Right forelimb (tissue), 1 donor: ENCODE measurements at regions not wholly inside any gene's neighbourhood (a gene's known extent, or its start where the extent isn't known, plus 50 kb on each side); places are given as distances from the start of the nearest gene placed in this dataset.
"Not testable (repeated sequence)": the region's sequence is repeated elsewhere in the genome, so short reads cannot be mapped to it uniquely, and the experiment has no call there.

ENCODE experiments used
- DNase-seq: peaks from one replicate; pipeline ENCODE4 v3.0.0-alpha.2; 2018

- DNase-seq = no peak
Measured at GRCh38 chr13:55745828-55746227, 1394.9 kb upstream of the PRR20A start.

- no peak for DNase-seq
Measured at GRCh38 chr13:55761986-55762385, 1378.7 kb upstream of the PRR20A start.

- no peak for DNase-seq
Measured at GRCh38 chr13:55777612-55778011, 1363.1 kb upstream of the PRR20A start.

DNA sequence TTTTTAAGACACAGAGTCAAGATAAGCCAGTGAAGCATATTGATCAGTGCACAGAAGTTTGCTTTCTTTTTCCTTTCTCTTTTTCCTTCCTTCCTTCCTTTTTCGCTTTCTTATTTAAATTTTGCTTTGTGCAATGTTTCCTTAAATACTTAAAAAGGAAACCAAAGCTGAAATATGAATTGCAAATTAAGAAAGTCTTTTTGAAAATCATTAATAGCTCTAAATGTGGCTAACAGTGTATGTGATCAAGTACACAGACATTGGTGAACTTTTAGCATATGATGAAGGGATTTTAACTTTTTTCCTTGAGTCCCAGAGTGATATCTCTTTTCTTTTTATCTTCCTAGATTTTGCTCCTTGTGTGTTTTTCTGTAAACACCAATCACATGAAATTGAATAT is 1356.9 kb upstream of the PRR20A start:
- DNase-seq = no peak

GRCh38 chr13:55788548-55788947 is 1352.2 kb upstream of the PRR20A start:
- no peak for DNase-seq

DNA sequence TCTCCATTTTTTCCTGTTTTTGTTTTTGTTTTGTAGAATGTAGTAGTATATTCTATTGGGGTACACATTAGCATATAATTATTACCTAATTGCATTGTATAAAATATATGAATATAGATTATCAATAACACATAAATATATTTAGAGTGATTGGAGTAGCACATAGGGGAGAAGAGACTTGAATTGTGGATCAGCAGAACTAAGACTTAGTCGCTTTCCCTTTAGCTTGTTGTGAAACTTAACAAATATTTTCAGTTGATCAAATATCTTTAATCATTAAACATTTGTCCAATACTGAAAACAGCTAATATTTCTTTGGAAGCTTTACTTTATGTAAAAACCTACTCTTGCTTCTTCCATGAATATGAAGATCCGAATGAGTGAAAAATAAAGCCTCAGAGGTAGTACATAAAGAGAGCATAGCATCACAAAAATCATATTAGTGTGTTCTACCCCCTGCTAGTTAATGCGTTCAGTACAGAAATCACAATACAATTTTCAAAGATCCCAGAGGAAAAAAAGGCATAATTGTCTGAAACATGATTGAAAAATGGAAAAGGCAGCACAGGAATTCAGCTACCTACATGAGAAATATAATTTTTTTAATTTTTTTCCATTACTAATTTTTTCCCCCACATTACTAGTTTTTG is 1348.0 kb upstream of the PRR20A start:
- DNase-seq = no peak

GRCh38 chr13:55815458-55816033 is 1325.2 kb upstream of the PRR20A start:
- no peak for DNase-seq

GRCh38 chr13:55816976-55817601 is 1323.6 kb upstream of the PRR20A start:
- DNase-seq = no peak

DNA sequence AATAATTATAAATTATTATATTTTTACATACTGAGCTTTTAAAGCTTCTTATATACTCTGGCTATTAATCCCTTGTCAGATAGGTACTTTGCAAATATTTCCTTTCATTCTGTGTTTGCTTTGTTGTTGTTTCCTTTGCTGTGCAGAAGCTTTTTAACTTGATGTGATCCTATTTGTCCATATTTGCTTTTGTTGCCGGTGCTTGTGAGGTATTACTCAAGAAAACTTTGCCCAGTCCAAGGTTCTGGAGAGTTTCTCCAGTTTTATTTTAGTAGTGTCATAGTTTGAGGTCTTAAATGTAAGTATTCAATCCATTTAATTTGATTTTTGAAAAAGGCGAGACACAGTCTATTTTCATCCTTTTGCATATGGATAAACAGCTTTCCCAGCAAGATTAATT is 1319.9 kb upstream of the PRR20A start:
- no peak for DNase-seq

GRCh38 chr13:55869648-55870047 is 1271.1 kb upstream of the PRR20A start:
- DNase-seq = no peak

- DNase-seq = no peak
Measured at GRCh38 chr13:55887561-55887960, 1253.2 kb upstream of the PRR20A start.

GRCh38 chr13:55893540-55893939 is 1247.2 kb upstream of the PRR20A start:
- no peak for DNase-seq

DNA sequence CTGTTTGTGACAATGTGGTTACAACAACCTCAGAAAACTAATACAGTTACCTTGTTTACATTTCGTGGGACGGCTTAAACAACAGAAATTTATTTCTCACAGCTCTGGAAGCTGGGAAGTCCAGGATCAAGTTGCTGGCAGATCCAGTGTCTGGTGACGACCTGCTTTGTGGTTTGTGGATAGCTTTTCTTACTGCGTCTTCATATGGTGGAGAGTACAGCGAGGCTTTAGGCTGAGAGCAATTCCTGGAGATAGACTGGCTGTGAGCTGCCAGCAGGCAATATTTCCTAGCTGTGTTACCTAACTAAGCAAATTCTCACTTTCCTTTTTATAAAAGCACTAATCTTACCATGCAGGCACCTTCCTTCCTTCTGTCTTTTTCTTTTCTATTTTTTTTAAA is 1203.5 kb upstream of the PRR20A start:
- no peak for DNase-seq

GRCh38 chr13:55948175-55948574 is 1192.5 kb upstream of the PRR20A start:
- DNase-seq = no peak

- DNase-seq = no peak
Measured at GRCh38 chr13:55963934-55964333, 1176.8 kb upstream of the PRR20A start.

- no peak for DNase-seq
Measured at GRCh38 chr13:55967055-55967454, 1173.7 kb upstream of the PRR20A start.

- DNase-seq = no peak
Measured at GRCh38 chr13:55977436-55977835, 1163.3 kb upstream of the PRR20A start.

DNA sequence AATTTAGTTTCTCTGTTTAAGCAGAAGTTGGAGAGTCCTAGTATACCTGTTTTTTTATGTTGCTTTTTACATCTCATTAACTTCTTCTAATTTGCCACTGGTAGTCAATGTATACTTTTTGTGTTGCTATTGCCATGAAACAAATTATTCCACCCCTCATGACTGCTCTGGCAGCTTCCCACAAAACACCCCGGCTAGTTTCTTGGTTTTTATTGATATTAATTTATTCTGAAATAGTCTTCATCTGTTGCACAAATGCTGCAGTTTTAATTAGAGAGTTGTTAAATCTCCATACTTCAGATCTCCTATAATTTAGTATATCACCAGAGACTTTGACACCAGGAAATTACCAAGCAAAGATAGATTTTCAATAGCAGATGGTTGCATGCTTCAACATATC is 1159.3 kb upstream of the PRR20A start:
- DNase-seq = no peak

DNA sequence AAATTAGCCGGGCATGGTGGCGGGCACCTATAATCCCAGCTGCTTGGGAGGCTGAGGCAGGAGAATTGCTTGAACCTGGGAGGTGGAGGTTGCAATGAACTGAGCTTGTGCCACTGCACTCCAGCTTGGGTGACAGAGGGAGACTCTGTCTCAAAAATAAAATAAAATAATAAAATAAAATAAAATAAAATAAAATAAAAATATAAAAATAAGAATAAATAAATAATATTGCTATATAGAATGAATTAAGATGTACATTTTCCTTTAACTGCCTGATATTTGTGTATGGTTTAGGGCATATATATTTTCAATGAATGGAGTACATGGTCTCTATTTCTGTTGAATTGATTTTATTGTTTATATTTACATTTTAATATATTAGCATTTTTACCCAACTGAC is 1156.7 kb upstream of the PRR20A start:
- DNase-seq = not testable (repeated sequence)

DNA sequence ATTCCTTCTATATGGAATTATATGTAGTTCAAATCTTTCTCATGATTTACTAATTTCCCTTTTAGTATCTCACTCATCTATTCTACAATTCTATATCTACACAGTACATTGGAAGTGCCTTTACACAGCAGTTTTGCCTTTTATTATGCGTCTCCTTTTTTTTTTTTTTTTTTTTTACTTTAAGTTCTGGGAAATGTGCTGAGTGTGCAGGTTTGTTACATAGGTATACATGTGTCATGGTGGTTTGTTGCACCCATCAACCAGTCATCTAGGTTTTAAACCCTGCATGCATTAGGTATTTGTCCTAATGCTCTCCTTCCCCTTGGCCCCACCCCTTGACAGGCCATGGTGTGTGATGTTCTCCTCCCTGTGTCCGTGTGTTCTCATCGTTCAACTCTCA is 1150.1 kb upstream of the PRR20A start:
- no peak for DNase-seq

GRCh38 chr13:55991666-55992065 is 1149.1 kb upstream of the PRR20A start:
- DNase-seq = no peak

GRCh38 chr13:55992145-55992544 is 1148.6 kb upstream of the PRR20A start:
- no peak for DNase-seq

DNA sequence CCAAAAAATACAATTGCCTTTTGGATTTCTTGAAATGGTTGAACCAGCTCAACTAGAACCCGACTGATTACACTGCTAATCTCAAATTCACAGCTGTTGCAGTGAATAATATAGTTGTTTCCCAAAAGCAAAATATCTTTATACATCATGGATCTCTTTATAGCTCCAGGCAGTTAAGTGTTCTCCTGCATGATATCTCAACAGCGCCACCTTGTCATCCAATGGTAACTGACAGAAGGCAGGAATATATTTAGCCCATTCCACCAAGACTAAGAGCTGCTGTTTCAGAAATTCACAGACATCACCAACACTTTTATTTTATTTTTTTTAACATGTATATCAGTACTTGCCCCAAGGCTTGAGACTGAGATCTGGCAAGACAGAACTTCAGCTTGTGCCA is 1141.0 kb upstream of the PRR20A start:
- DNase-seq = no peak

DNA sequence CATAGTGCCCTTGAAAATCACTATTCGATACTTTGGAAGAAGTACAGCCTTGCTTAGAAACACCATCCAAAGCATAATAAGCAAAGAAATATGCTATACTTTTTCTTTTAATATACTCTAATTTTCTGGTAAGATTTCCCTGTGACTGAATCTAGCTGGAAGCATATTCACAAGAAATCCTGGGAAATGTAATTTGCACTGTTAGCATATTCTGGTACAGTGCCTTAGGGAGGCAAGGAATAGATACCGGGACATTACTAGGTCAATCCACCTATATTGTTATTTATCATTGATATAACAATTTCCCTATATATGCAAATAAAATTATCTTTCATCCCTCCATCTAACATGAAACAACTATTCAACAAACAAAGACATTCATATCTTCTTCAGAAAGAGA is 1131.3 kb upstream of the PRR20A start:
- DNase-seq = no peak

DNA sequence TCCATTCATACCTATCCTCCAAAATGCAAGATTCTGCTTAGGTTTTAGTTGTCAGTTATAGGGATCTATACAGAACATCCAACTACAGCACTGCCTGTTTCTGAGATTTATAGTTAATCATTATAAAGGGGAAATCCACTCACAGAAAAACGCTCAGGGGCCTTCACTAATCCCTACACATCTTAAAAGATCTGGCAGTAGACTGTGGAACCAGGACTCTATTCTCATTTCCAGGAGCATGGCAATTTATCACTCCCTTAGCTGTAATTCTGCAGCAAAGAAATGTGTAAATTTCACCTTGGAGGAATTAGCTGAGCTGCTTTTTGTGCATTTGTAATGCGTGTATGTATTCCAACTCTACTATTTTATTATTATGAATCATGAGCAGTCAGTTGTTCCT is 1128.1 kb upstream of the PRR20A start:
- no peak for DNase-seq
